ENCODE measurements at regions not wholly inside any gene's neighbourhood (a gene's known extent, or its start where the extent isn't known, plus 50 kb on each side); places are given as distances from the start of the nearest gene placed in this dataset.
"Not testable (repeated sequence)": the region's sequence is repeated elsewhere in the genome, so short reads cannot be mapped to it uniquely, and the experiment has no call there.

DNA sequence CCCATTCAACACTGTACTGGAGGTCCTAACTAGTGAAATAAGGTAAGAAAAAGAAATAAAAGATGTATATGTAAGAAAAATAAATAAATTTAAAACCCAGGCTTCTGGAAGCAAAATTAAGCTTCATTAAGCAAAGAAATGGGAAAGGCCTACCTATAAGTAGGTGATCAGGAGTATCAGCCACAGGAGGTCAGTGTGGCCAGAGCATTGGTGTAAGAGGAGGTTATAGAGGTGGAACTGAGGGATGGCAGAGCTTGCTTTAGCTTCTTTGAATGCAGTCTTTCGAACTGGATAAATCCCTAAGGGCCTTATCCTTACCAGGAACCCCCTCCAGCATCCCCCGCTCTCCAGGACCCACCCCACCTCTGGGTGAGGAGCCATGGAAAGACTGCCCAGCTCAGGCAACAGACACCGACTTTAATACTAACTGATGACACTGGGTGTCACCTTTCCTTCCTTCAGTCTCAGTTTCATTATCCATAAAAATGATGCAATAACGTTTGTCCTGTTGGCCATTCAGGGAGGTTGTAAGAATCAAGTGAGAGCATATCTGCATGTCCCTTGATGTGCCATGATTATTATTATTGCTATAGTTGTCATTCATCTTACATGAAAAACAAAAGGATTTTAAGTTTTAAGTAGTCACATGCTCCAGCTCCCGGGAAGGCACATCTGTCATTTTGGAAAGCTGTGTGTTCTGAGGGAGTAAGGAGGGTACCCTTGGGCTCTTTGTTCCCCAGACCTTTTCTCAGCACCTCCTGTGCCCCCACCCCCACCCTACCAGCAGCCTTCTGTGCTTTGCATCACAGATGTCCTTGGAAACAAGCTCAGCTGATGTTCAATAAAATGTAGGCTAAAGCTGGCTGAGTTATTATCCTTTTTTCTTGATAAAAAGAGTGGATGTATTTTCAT, 50.8 kb upstream of the CTNNA1 start:
- DNase-seq (ENCODE audit: low read depth in 2 of 2), result no peak

GRCh38 chr5:138701678-138702077, 51.5 kb upstream of the CTNNA1 start:
- no peak for DNase-seq (ENCODE audit: low read depth in 2 of 2)

- no peak for DNase-seq (ENCODE audit: low read depth in 2 of 2)
These were observed 52.5 kb upstream of the CTNNA1 start for GRCh38 chr5:138700581-138701362.

DNA sequence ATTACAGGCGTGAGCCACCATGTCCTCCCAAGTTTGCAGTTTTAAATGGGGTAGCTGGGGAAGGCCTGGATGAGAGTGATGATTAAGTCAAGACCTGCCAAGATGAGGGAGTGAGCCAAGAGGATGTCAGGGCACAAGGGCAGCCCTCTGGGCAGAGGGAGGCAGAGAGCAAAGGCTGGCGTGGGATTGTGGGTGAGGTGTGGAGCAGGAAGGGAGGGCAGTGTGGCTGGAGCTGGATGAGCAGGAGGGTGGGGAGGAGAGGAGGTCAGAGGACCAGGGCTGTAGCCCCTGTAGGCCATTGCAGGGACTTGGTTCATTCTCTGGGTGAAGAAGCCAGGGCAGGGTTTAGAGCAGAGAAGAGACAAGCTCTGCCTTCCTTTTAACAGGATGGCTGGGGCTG, 53.7 kb upstream of the CTNNA1 start:
- no peak for DNase-seq (ENCODE audit: low read depth in 2 of 2)

GRCh38 chr5:138698713-138699112, 54.5 kb upstream of the CTNNA1 start:
- no peak for DNase-seq (ENCODE audit: low read depth in 2 of 2)

- DNase-seq (ENCODE audit: low read depth in 2 of 2), result no peak
These were observed 55.4 kb upstream of the CTNNA1 start for GRCh38 chr5:138697720-138698360.

GRCh38 chr5:138696501-138696900, 56.7 kb upstream of the CTNNA1 start:
- no peak for DNase-seq (ENCODE audit: low read depth in 2 of 2)

GRCh38 chr5:138695781-138696180, 57.4 kb upstream of the CTNNA1 start:
- DNase-seq (ENCODE audit: low read depth in 2 of 2), result no peak

GRCh38 chr5:138694146-138694545, 59.1 kb upstream of the CTNNA1 start:
- no peak for DNase-seq (ENCODE audit: low read depth in 2 of 2)

DNA sequence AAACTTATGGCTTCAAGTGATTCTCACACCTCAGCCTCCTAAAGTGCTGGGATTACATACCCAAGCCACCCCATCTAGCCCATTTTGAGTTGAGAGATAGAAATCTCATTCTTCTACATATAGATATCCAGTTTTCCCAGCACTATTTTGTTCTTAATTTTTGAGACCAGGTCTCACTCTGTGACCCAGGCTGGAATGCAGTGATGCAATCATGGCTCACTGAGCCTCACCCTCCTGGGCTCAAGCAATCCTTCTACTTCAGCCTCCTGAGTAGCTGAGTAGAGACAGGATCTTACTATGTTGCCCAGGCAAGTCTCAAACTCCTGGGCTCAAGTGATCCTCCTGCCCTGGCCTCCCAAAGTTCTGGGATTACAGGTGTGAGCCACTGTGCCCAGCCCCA, 60.9 kb upstream of the CTNNA1 start:
- DNase-seq (ENCODE audit: low read depth in 2 of 2), result no peak

DNA sequence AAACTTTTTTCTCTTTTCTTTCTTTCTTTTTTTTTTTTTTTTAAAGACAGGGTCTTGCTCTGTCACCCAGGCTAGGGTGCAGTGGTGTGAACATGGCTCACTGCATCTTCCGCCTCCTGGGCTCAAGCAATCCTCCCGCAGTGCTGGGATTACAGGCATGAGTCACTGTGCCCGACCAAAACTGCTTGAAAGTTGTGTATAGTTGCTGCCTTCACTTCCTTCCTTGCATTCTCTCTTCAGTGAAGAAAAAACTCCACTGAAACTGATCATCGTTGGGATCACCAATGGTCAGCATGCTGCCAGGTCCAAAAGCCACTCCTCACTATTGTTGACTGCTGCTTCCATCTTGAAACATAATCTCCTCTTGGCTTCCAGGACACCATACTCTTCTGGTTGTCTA, 66.6 kb upstream of the CTNNA1 start:
- DNase-seq (ENCODE audit: low read depth in 2 of 2), result no peak

DNA sequence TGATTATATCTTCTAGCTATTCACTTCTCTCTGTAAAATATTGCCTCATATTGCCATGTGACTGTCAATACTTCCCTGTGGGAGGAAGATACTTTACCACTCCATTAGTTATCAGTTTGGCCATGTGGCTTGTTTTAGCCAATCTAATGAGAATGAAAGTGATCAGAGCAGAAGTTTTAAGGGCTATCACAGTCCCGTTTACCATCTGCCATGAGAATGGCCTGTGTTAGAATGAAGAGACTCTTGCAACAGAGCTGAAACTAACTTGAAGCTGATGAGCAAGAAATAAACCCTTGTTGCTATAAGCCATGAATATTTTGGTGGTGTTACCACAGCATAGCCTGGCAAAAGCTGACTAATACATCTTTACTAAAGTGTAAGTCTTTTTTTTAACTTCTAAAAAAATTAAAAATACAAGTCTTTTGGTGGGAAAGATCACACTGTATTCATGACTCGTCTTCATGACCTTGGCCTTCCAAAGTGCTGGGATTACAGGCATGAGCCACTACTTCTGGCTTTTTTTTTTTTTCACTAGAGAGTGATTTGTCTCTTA, 68.0 kb upstream of the CTNNA1 start:
- no peak for DNase-seq (ENCODE audit: low read depth in 2 of 2)

DNA sequence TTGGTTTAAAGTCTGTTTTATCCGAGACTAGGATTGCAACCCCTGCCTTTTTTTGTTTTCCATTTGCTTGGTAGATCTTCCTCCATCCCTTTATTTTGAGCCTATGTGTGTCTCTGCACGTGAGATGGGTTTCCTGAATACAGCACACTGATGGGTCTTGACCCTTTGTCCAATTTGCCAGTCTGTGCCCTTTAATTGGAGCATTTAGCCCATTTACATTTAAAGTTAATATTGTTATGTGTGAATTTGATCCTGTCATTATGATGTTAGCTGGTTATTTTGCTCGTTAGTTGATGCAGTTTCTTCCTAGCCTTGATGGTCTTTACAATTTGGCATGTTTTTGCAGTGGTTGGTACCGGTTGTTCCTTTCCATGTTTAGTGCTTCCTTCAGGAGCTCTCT, 70.8 kb upstream of the CTNNA1 start:
- DNase-seq (ENCODE audit: low read depth in 2 of 2), result not testable (repeated sequence)

- DNase-seq (ENCODE audit: low read depth in 2 of 2), result not testable (repeated sequence)
These were observed 74.4 kb upstream of the CTNNA1 start for GRCh38 chr5:138678826-138679225.

DNA sequence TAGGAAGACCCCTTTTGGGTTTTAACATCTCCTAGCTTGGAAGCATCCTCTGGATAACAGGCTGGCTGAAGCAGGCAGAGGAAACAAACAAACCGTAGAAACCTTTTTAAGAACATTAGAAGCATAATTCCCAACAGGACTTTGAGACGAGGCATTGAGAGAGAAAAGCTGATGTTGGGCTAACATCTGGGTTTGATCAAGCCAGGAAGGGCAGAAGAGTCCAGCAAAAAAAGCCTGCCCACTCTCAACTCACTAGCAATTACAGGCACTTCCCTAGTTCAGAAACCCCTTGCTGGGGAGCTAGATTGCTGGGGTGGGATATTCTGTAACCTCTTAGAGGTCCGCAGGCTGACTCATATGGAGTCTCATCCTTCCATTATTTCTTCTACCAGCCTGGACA, 75.4 kb upstream of the CTNNA1 start:
- no peak for DNase-seq (ENCODE audit: low read depth in 2 of 2)

DNA sequence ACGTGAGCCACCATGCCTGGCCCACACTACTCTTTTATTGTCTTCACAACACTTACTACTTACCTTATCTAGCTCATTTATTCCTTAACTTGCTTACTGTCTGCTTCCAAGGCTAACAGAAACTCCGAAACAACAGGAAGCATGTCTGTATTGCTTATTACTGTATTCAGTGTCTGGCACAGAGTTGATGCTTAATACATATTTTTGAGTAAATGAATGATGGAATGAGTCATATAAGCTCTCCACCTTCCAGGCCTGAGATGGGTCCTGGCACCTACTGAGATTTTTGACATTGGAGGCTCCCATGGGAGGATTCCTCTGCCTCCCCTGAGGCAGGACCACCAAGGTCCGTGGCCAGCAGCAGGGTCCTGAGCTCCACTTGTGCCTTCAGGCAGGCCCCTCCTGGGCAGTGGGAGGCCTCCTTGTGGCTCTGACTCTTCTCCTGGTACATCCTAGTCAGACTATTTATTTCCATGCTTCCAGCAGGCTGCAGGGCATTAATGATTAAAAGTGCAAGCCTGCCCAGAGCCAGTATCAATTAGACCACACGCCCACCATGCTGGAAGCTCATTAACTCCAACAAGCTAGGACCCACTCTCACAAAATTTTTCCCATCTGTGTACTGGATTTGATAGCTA, 76.5 kb upstream of the CTNNA1 start:
- DNase-seq (ENCODE audit: low read depth in 2 of 2), result no peak

DNA sequence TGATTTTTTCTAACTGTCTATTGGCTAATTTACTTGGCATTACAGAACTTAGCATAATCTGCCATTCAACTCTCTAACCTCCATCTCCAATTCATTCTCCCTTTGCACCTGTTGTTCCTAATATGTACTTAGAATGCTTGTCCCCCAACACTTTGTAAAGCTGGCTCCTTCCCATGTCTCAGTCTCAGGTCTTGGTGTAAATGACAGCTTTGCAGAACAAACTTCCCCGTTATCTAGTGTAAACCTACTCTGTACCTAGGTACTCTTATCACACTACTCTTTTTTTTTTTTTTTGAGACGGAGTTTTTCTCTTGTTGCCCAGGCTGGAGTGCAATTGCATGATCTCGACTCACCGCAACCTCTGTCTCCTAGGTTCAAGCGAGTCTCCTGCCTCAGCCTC, 77.2 kb upstream of the CTNNA1 start:
- no peak for DNase-seq (ENCODE audit: low read depth in 2 of 2)

GRCh38 chr5:138668451-138669380, 84.5 kb upstream of the CTNNA1 start:
- DNase-seq (ENCODE audit: low read depth in 2 of 2), result no peak

DNA sequence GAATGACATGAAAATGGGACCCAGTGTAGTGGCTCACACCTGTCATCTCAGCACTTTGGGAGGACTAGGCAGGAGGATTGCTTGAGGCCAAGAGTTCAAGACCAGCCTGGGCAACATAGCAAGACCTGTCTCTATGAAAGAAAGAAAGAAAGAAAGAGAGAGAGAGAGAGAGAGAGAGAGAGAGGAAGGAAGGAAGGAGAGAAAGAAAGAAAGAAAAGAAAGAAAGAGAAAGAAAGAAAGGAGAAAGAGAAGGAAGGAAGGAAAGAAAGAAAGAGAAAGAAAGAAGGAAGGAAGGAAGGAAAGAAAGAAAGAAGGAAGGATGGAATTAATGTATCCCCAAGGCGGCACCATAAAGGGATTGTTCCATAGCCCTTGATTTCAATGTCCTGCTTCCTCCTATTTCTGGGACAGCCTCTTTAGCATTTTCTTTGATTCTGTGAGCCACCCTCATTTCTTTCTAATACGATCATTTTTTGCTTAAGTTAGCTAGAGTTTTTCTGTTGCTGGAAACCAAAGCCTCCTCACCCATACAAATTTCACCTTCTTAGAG, 85.4 kb upstream of the CTNNA1 start:
- DNase-seq (ENCODE audit: low read depth in 2 of 2), result not testable (repeated sequence)

- no peak for DNase-seq (ENCODE audit: low read depth in 2 of 2)
These were observed 86.9 kb upstream of the CTNNA1 start for GRCh38 chr5:138666226-138666742.
